Fibroblast of lung (primary cell): ENCODE measurements at regions not wholly inside any gene's neighbourhood (a gene's known extent, or its start where the extent isn't known, plus 50 kb on each side); places are given as distances from the start of the nearest gene placed in this dataset.

Experiments used
- EZH2 ChIP-seq: IDR thresholded peaks from 2 replicates; pipeline ENCODE4 v1.5.1; 2012; ENCODE audit warnings: low read length, control low read depth, mild to moderate bottlenecking; ENCODE audit errors: missing control alignments
- TF ChIP-seq, protein P1 (sequence below), 2 donors: IDR thresholded peaks in 1 of 2; conservative IDR thresholded peaks in 1 of 2; 1 replicate in 1 of 2; 2 replicates in 1 of 2; pipeline ENCODE4 v1.5.1; 2011 to 2012; ENCODE audit warnings: low read length in 2 of 2, control low read depth in 1 of 2, inconsistent platforms in 1 of 2, low read depth in 1 of 2, mild to moderate bottlenecking in 1 of 2

DNA sequence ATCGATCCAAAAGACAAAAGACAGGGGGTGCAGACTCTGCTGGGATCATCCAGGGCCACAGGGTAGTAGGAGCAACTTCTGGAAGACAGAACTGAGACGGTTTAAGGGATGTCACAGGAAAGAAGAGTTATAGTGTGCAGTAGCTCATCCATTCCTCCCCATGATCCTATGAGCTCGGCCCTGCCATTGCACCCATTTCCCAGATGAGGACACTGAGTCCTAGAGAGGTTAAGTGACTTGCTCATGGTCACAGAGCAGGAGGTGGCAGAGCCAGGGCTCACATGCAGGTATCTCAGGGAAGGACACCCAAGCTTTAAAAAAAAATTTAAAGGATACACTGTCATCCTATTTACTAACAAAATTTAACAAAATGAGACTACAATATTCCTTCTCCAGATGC lies 86.1 kb upstream of the FZD10 start:
- TF ChIP-seq, protein P1, sequence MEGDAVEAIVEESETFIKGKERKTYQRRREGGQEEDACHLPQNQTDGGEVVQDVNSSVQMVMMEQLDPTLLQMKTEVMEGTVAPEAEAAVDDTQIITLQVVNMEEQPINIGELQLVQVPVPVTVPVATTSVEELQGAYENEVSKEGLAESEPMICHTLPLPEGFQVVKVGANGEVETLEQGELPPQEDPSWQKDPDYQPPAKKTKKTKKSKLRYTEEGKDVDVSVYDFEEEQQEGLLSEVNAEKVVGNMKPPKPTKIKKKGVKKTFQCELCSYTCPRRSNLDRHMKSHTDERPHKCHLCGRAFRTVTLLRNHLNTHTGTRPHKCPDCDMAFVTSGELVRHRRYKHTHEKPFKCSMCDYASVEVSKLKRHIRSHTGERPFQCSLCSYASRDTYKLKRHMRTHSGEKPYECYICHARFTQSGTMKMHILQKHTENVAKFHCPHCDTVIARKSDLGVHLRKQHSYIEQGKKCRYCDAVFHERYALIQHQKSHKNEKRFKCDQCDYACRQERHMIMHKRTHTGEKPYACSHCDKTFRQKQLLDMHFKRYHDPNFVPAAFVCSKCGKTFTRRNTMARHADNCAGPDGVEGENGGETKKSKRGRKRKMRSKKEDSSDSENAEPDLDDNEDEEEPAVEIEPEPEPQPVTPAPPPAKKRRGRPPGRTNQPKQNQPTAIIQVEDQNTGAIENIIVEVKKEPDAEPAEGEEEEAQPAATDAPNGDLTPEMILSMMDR (conservative IDR thresholded peaks at IDR 0.05 in 1 of 2, IDR thresholded peaks at IDR 0.05 in 1 of 2; ENCODE audit: low read depth in 1 of 2, low read length in 2 of 2) = no peak
- TF ChIP-seq EZH2 = no peak
